ELF-1 (cell line): ENCODE measurements at regions not wholly inside any gene's neighbourhood (a gene's known extent, or its start where the extent isn't known, plus 50 kb on each side); places are given as distances from the start of the nearest gene placed in this dataset.

Experiments used
- DNase-seq: peaks from one replicate; pipeline ENCODE4 v3.0.0-alpha.2; 2016; ENCODE audit warnings: low read depth, low spot score

- DNase-seq, result no peak
Observed at GRCh38 chr14:26655128-26655527, 57.3 kb upstream of the NOVA1 start.

- no peak for DNase-seq
Observed at GRCh38 chr14:26663506-26663905, 65.7 kb upstream of the NOVA1 start.

GRCh38 chr14:26678732-26679420 is 81.0 kb upstream of the NOVA1 start:
- peak; percentile 9 for DNase-seq

GRCh38 chr14:26685401-26685800 is 87.6 kb upstream of the NOVA1 start:
- no peak for DNase-seq

- no peak for DNase-seq
Observed at GRCh38 chr14:26687301-26687837, 89.5 kb upstream of the NOVA1 start.

- no peak for DNase-seq
Observed at GRCh38 chr14:26694521-26694920, 96.7 kb upstream of the NOVA1 start.

- no peak for DNase-seq
Observed at GRCh38 chr14:26702721-26703230, 104.9 kb upstream of the NOVA1 start.

GRCh38 chr14:26703686-26704366 is 106.0 kb upstream of the NOVA1 start:
- DNase-seq, result no peak

- DNase-seq, result no peak
Observed at GRCh38 chr14:26707234-26707633, 109.4 kb upstream of the NOVA1 start.

GRCh38 chr14:26709019-26709418 is 111.2 kb upstream of the NOVA1 start:
- DNase-seq, result no peak

- DNase-seq, result no peak
Observed at GRCh38 chr14:26719514-26719913, 121.7 kb upstream of the NOVA1 start.

- DNase-seq, result no peak
Observed at GRCh38 chr14:26722258-26722657, 124.4 kb upstream of the NOVA1 start.

- DNase-seq, result no peak
Observed at GRCh38 chr14:26729851-26730250, 132.0 kb upstream of the NOVA1 start.

GRCh38 chr14:26730929-26731618 is 133.2 kb upstream of the NOVA1 start:
- DNase-seq, result peak; percentile 38

- DNase-seq, result no peak
Observed at GRCh38 chr14:26735811-26736210, 138.0 kb upstream of the NOVA1 start.

- DNase-seq, result no peak
Observed at GRCh38 chr14:26738571-26738970, 140.7 kb upstream of the NOVA1 start.

- DNase-seq, result no peak
Observed at GRCh38 chr14:26741711-26742212, 143.9 kb upstream of the NOVA1 start.

- DNase-seq, result no peak
Observed at GRCh38 chr14:26743284-26743683, 145.5 kb upstream of the NOVA1 start.

- no peak for DNase-seq
Observed at GRCh38 chr14:26744903-26745302, 147.1 kb upstream of the NOVA1 start.

GRCh38 chr14:26761532-26761931 is 163.7 kb upstream of the NOVA1 start:
- no peak for DNase-seq

- DNase-seq, result no peak
Observed at GRCh38 chr14:26765301-26765700, 167.5 kb upstream of the NOVA1 start.
